A549 (cell line): ENCODE measurements at regions not wholly inside any gene's neighbourhood (a gene's known extent, or its start where the extent isn't known, plus 50 kb on each side); places are given as distances from the start of the nearest gene placed in this dataset.
"Not testable (repeated sequence)": the region's sequence is repeated elsewhere in the genome, so short reads cannot be mapped to it uniquely, and the experiment has no call there.

ENCODE experiments used
- ATAC-seq, 2 experiments: fragments of 200-7000 bp in 1 of 2; fragments of >200 bp in 1 of 2; cut with Nextera tagmentation in 1 of 2; cut with Tn5 transposase in 1 of 2; 3 replicates each; pipeline versions ENCODE4 v1.8.0 to v1.9.1; 2018 to 2020; ENCODE audit warnings: mild to moderate bottlenecking in 1 of 2, moderate library complexity in 1 of 2
- CTCF ChIA-PET: fragments of 300-600 bp; sonication (Branson Sonifier 250); formaldehyde crosslinking; extraction: SDS; loops from one replicate; lab custom pipeline; 2021; ENCODE audit warnings: antibody characterized with exemption, inconsistent platforms; lab: Yijun Ruan, JAX
- POLR2A ChIA-PET: fragments of 350-600 bp; formaldehyde crosslinking; extraction: SDS; loops from one replicate; lab custom pipeline; 2021; ENCODE audit warnings: antibody characterized with exemption, inconsistent platforms; lab: Yijun Ruan, JAX
- DNase-seq, 2 experiments: peaks; one replicate each; pipeline versions ENCODE4 v3.0.0 to v3.0.0-alpha.2; 2011 to 2016; ENCODE audit warnings: low read depth in 1 of 2, low spot score in 1 of 2
- FAIRE-seq: peaks from 2 replicates; lab custom pipeline; 2011; peaks lifted over from hg19 to GRCh38; lab: Jason Lieb, UNC
- H3K27ac ChIP-seq, 2 experiments: fragments of >200 bp; sonication (Bioruptor Twin); formaldehyde crosslinking; 3 replicates each; pipeline ENCODE4 v1.5.1; 2016 to 2017
- H3K4me1 ChIP-seq: fragments of >200 bp; sonication (Bioruptor Twin); formaldehyde crosslinking; 3 replicates; pipeline ENCODE4 v1.6.1; 2016
- H3K4me2 ChIP-seq: fragments of >200 bp; sonication (Bioruptor Twin); formaldehyde crosslinking; 3 replicates; pipeline ENCODE4 v1.6.1; 2016
- H3K4me3 ChIP-seq: fragments of >200 bp; sonication (Bioruptor Twin); formaldehyde crosslinking; 3 replicates; pipeline ENCODE4 v1.5.1; 2016
- H3K9me3 ChIP-seq: fragments of >200 bp; sonication (Bioruptor Twin); formaldehyde crosslinking; 3 replicates; pipeline ENCODE4 v1.6.1; 2016
- CBX2 ChIP-seq: fragments of 200-600 bp; sonication (generic); IDR thresholded peaks from 2 replicates; pipeline ENCODE4 v1.6.1; 2016; ENCODE audit warnings: low read depth, mild to moderate bottlenecking, borderline replicate concordance
- CBX8 ChIP-seq: fragments of 200-600 bp; sonication (generic); IDR thresholded peaks from 2 replicates; pipeline ENCODE4 v1.6.1; 2016
- CHD4 ChIP-seq: fragments of 200-600 bp; sonication (generic); IDR thresholded peaks from 2 replicates; pipeline ENCODE4 v1.6.1; 2016; ENCODE audit warnings: antibody characterized with exemption, mild to moderate bottlenecking, borderline replicate concordance
- EHF ChIP-seq: fragments of 250-450 bp; sonication (Bioruptor Pico); IDR thresholded peaks from 2 replicates; pipeline ENCODE4 v1.5.0; 2020; ENCODE audit warnings: mild to moderate bottlenecking
- EHMT2 ChIP-seq: fragments of 200-600 bp; sonication (generic); IDR thresholded peaks from 2 replicates; pipeline ENCODE4 v1.6.1; 2016; ENCODE audit warnings: antibody characterized with exemption, low read depth, mild to moderate bottlenecking, moderate library complexity
- EP300 ChIP-seq, 2 experiments: fragments of >200 bp; sonication (Bioruptor Twin); formaldehyde crosslinking; IDR thresholded peaks; 2 replicates in 1 of 2; 3 replicates in 1 of 2; pipeline ENCODE4 v1.6.1; 2016 to 2017
- FOXS1 ChIP-seq: fragments of 250-450 bp; sonication (Bioruptor Pico); IDR thresholded peaks from 2 replicates; pipeline ENCODE4 v1.5.0; 2020; ENCODE audit warnings: mild to moderate bottlenecking, moderate library complexity
- HDAC2 ChIP-seq: fragments of 200-600 bp; sonication (generic); IDR thresholded peaks from 2 replicates; pipeline ENCODE4 v1.6.1; 2016
- HEYL ChIP-seq: fragments of 250-450 bp; sonication (Bioruptor Pico); IDR thresholded peaks from 2 replicates; pipeline ENCODE4 v1.8.0; 2021; ENCODE audit warnings: mild to moderate bottlenecking, moderate library complexity
- HOXA7 ChIP-seq: fragments of 250-450 bp; sonication (Bioruptor Pico); IDR thresholded peaks from 2 replicates; pipeline ENCODE4 v1.5.0; 2020; ENCODE audit warnings: mild to moderate bottlenecking, moderate library complexity
- JUNB ChIP-seq: fragments of >200 bp; sonication (Bioruptor Twin); formaldehyde crosslinking; IDR thresholded peaks from 2 replicates; pipeline ENCODE4 v1.6.1; 2016
- KDM1A ChIP-seq: fragments of 200-600 bp; sonication (generic); IDR thresholded peaks from 2 replicates; pipeline ENCODE4 v1.6.1; 2016; ENCODE audit warnings: low read depth, mild to moderate bottlenecking
- MAFK ChIP-seq: fragments of 450-650 bp; IDR thresholded peaks from 2 replicates; pipeline ENCODE4 v1.6.1; 2014; ENCODE audit not compliant: partially characterized antibody
- MAZ ChIP-seq: fragments of 150-350 bp; IDR thresholded peaks from 2 replicates; pipeline ENCODE4 v1.6.1; 2014; ENCODE audit warnings: antibody characterized with exemption, low read depth, low read length, borderline replicate concordance
- NPAS2 ChIP-seq: fragments of 250-450 bp; sonication (Bioruptor Pico); IDR thresholded peaks from 2 replicates; pipeline ENCODE4 v1.8.0; 2022; ENCODE audit warnings: mild to moderate bottlenecking, moderate library complexity, borderline replicate concordance
- PHF8 ChIP-seq: fragments of 200-600 bp; sonication (generic); IDR thresholded peaks from 2 replicates; pipeline ENCODE4 v1.6.1; 2016; ENCODE audit warnings: low read depth, mild to moderate bottlenecking, antibody characterized with exemption, moderate library complexity, borderline replicate concordance
- RNF2 ChIP-seq: fragments of 200-600 bp; sonication (generic); IDR thresholded peaks from 2 replicates; pipeline ENCODE4 v1.6.1; 2016; ENCODE audit warnings: low read depth, mild to moderate bottlenecking, antibody characterized with exemption, moderate library complexity, borderline replicate concordance
- TFCP2L1 ChIP-seq: fragments of 250-450 bp; sonication (Bioruptor Pico); IDR thresholded peaks from 2 replicates; pipeline ENCODE4 v1.5.0; 2021; ENCODE audit warnings: mild to moderate bottlenecking
- ZC3H11A ChIP-seq: fragments of 450-650 bp; IDR thresholded peaks from 2 replicates; pipeline ENCODE4 v1.6.1; 2014; ENCODE audit warnings: antibody characterized with exemption, mild to moderate bottlenecking
- ZFP36 ChIP-seq: fragments of 450-650 bp; IDR thresholded peaks from 2 replicates; pipeline ENCODE4 v1.6.1; 2014; ENCODE audit warnings: borderline replicate concordance; ENCODE audit not compliant: partially characterized antibody
- WGBS: methylation state at CpG from one replicate; pipeline ENCODE4 v1.1.6; 2017; ENCODE audit errors: missing lambda C conversion rate; 5-methylcytosine and 5-hydroxymethylcytosine counted together
- TF ChIP-seq, protein P1 (sequence below): IDR thresholded peaks from 2 replicates; pipeline ENCODE4 v1.6.1; 2012
- TF ChIP-seq, protein P2 (sequence below): fragments of 200-600 bp; sonication (generic); IDR thresholded peaks from 2 replicates; pipeline ENCODE4 v1.6.1; 2016; ENCODE audit warnings: antibody characterized with exemption, mild to moderate bottlenecking, moderate library complexity

- DNase-seq, FAIRE-seq, H3K9me3 ChIP-seq, H3K4me3 ChIP-seq, POLR2A ChIA-PET, H3K27ac ChIP-seq, H3K4me2 ChIP-seq, CTCF ChIA-PET, H3K4me1 ChIP-seq, ATAC-seq: not testable (repeated sequence)
- 0% methylated on average over 1 of the region's 1 CpG for whole genome bisulfite sequencing
- peak; percentile 86 for TF ChIP-seq ZFP36
Measured at GRCh38 chr9:24180572-24180971, 354.5 kb upstream of the ELAVL2 start.

- Histone ChIP-seq H3K4me1 (no peaks in the 10 kb centered on the region), H3K27ac (no peak overlapping the region), H3K4me3 (no peak overlapping the region), H3K4me2 (no peak overlapping the region), H3K9me3 (no peaks in the 10 kb centered on the region)
- no peak for TF ChIP-seq HEYL (CRISPR knock-in tag)
- TF ChIP-seq EP300 (IDR thresholded peaks at IDR 0.05): no peak
- TF ChIP-seq KDM1A: no peak
- TF ChIP-seq, protein P1, sequence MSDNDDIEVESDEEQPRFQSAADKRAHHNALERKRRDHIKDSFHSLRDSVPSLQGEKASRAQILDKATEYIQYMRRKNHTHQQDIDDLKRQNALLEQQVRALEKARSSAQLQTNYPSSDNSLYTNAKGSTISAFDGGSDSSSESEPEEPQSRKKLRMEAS: no peak
- no peak for TF ChIP-seq MAFK
- TF ChIP-seq ZFP36: no peak
- TF ChIP-seq ZC3H11A: no peak
- TF ChIP-seq PHF8: no peak
- TF ChIP-seq JUNB: no peak
- TF ChIP-seq NPAS2 (CRISPR knock-in tag): no peak
- no peak for TF ChIP-seq TFCP2L1 (CRISPR knock-in tag)
- TF ChIP-seq RNF2: no peak
- no peak for TF ChIP-seq CBX8
- TF ChIP-seq HOXA7 (CRISPR knock-in tag): no peak
- no peak for TF ChIP-seq EHF
- WGBS: 3% methylated on average over 3 of the region's 3 CpGs
- ChIA-PET POLR2A (no interaction called here), CTCF (no interaction called here)
- FAIRE-seq (no peak), DNase-seq (no peak), ATAC-seq (no peak)
Measured at GRCh38 chr9:24144796-24145195, 318.8 kb upstream of the ELAVL2 start.

- H3K4me3 ChIP-seq, FAIRE-seq, ATAC-seq, H3K4me1 ChIP-seq, DNase-seq, H3K9me3 ChIP-seq, H3K4me2 ChIP-seq, H3K27ac ChIP-seq, CTCF ChIA-PET, POLR2A ChIA-PET: not testable (repeated sequence)
- 33% methylated on average over 3 of the region's 29 CpGs for WGBS
Measured at GRCh38 chr9:24135072-24135471, 309.0 kb upstream of the ELAVL2 start.

- H3K9me3 ChIP-seq: no peaks in the 10 kb centered on the region
- H3K4me3 ChIP-seq: no peak overlapping the region
- no peaks in the 10 kb centered on the region for H3K4me1 ChIP-seq
- H3K27ac ChIP-seq: no peak overlapping the region
- TF ChIP-seq CBX2: no peak
- no peak for TF ChIP-seq MAZ
- TF ChIP-seq FOXS1 (CRISPR knock-in tag): no peak
- TF ChIP-seq CBX8: no peak
- TF ChIP-seq MAFK: no peak
- TF ChIP-seq, protein P2, sequence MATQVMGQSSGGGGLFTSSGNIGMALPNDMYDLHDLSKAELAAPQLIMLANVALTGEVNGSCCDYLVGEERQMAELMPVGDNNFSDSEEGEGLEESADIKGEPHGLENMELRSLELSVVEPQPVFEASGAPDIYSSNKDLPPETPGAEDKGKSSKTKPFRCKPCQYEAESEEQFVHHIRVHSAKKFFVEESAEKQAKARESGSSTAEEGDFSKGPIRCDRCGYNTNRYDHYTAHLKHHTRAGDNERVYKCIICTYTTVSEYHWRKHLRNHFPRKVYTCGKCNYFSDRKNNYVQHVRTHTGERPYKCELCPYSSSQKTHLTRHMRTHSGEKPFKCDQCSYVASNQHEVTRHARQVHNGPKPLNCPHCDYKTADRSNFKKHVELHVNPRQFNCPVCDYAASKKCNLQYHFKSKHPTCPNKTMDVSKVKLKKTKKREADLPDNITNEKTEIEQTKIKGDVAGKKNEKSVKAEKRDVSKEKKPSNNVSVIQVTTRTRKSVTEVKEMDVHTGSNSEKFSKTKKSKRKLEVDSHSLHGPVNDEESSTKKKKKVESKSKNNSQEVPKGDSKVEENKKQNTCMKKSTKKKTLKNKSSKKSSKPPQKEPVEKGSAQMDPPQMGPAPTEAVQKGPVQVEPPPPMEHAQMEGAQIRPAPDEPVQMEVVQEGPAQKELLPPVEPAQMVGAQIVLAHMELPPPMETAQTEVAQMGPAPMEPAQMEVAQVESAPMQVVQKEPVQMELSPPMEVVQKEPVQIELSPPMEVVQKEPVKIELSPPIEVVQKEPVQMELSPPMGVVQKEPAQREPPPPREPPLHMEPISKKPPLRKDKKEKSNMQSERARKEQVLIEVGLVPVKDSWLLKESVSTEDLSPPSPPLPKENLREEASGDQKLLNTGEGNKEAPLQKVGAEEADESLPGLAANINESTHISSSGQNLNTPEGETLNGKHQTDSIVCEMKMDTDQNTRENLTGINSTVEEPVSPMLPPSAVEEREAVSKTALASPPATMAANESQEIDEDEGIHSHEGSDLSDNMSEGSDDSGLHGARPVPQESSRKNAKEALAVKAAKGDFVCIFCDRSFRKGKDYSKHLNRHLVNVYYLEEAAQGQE: no peak
- TF ChIP-seq EP300 (IDR thresholded peaks at IDR 0.05): no peak
- no peak for TF ChIP-seq EHMT2
- no peak for TF ChIP-seq CHD4
- TF ChIP-seq HDAC2: no peak
- H3K4me2 ChIP-seq: no peak overlapping the region
- CTCF ChIA-PET: no interaction called here
- ATAC-seq: no peak
- DNase-seq: no peak
- 5% methylated on average over 2 of the region's 2 CpGs for WGBS
- POLR2A ChIA-PET: no interaction called here
- no peak for FAIRE-seq
Measured at GRCh38 chr9:24132244-24132643, 306.2 kb upstream of the ELAVL2 start.
